Epithelial cell of esophagus (primary cell): ENCODE measurements at regions not wholly inside any gene's neighbourhood (a gene's known extent, or its start where the extent isn't known, plus 50 kb on each side); places are given as distances from the start of the nearest gene placed in this dataset.
"Not testable (repeated sequence)": the region's sequence is repeated elsewhere in the genome, so short reads cannot be mapped to it uniquely, and the experiment has no call there.

Experiments
- DNase-seq: peaks from one replicate; pipeline ENCODE4 v3.0.0; 2010; ENCODE audit warnings: low read depth
- H3K4me3 ChIP-seq: 2 replicates; pipeline ENCODE4 v1.5.1; 2011; ENCODE audit warnings: mild to moderate bottlenecking, low read length, control low read depth
- TF ChIP-seq, protein P1 (sequence below): IDR thresholded peaks from 2 replicates; pipeline ENCODE4 v1.5.1; 2011; ENCODE audit warnings: low read depth, mild to moderate bottlenecking, low read length, control low read depth, inconsistent platforms; ENCODE audit not compliant: insufficient read depth; ENCODE audit errors: missing control alignments

DNA sequence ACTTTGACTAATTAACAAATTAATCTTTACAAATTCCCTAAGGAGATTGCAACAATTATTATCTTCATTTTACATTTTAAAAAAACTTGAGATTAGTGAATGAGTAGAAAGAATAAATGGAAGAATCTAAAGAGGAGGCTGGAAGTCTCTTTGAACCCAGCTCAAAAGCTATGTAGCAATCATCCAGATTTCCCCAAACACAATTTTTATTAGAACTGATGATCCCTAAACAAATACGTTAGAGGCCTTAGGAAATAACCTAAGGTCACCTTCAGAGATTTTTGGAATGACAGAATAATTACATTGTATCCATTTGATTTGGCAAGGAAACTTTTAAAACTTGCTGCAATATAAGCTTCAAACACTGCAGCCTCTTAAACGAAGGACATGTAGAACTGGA lies 242.4 kb upstream of the LYPLAL1 start:
- TF ChIP-seq, protein P1, sequence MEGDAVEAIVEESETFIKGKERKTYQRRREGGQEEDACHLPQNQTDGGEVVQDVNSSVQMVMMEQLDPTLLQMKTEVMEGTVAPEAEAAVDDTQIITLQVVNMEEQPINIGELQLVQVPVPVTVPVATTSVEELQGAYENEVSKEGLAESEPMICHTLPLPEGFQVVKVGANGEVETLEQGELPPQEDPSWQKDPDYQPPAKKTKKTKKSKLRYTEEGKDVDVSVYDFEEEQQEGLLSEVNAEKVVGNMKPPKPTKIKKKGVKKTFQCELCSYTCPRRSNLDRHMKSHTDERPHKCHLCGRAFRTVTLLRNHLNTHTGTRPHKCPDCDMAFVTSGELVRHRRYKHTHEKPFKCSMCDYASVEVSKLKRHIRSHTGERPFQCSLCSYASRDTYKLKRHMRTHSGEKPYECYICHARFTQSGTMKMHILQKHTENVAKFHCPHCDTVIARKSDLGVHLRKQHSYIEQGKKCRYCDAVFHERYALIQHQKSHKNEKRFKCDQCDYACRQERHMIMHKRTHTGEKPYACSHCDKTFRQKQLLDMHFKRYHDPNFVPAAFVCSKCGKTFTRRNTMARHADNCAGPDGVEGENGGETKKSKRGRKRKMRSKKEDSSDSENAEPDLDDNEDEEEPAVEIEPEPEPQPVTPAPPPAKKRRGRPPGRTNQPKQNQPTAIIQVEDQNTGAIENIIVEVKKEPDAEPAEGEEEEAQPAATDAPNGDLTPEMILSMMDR, result no peak
- no peak overlapping the region for H3K4me3 ChIP-seq
- DNase-seq, result no peak

DNA sequence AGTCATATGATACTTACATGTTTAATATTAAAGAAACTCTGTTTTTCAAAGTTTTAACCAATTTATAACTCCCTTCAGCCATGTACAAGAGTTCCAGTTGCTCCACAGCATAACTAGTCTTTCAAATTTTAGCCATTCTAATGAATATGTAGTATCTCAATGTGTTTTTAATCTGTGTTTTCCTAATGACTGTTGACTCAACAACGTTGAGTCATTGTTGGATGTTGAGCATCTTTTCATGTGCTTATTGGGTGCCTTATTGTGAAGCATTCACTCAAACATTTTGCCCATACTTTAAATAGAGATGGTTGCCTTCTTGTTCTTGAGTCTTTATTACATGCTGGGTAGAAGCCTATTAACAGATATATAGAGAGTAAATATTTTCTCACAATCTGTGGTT lies 240.2 kb upstream of the LYPLAL1 start:
- TF ChIP-seq, protein P1, result no peak
- DNase-seq, result peak; percentile 21
- no peak overlapping the region for H3K4me3 ChIP-seq

DNA sequence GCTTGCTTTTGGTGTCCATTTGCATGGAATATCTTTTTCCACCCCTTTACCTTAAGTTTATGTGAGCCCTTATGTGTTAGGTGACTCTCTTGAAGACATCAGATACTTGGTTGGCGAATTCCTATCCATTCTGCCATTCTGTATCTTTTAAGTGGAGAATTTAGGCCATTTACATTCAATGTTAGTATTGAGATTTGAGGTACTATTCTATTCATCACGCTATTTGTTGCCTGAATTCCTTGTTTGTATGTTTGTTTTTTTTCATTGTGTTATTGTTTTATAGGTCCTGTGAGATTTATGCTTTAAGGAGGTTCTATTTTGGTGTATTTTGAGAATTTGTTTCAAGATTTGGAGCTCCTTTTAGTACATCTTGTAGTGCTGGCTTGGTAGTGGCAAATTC lies 238.3 kb upstream of the LYPLAL1 start:
- not testable (repeated sequence) for H3K4me3 ChIP-seq, DNase-seq

DNA sequence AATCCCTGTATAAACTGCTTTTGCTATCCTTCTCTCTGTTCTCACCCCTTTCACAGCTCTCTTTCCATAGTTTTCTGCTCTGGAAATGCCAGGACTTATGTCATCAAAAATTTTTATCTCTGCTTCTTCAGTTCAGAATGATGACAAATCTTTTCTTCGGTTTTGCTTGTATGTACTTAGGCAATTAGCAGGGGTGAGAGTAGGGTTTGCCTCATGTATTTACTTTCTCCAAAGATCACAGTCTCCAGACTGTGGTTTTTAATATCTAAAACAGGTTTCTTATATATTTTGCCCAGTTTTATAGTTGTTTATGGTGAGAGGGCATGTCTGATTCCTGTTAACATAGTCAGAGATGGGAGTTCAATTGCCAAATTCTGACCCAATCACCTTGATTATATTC lies 235.4 kb upstream of the LYPLAL1 start:
- no peak overlapping the region for H3K4me3 ChIP-seq
- no peak for DNase-seq
- TF ChIP-seq, protein P1, result no peak

DNA sequence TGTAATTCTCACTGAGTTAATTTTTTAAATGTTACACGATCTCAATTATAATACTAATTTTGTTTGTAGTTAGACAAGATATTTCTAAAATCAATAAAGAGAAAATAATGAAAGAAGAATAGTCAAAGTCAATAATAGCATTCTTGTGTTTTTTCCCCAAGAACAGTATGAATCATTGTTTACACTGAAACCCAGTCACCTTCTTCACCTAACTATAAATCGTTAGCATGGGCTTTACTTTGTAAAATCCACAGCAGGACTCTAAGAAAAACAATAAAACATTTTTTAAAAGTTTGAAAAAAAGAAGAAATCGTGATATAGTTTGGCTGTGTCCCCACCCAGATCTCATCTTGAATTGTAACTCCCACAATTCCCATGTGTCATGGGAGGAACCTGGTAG lies 234.6 kb upstream of the LYPLAL1 start:
- no peak for DNase-seq
- TF ChIP-seq, protein P1, result no peak

DNA sequence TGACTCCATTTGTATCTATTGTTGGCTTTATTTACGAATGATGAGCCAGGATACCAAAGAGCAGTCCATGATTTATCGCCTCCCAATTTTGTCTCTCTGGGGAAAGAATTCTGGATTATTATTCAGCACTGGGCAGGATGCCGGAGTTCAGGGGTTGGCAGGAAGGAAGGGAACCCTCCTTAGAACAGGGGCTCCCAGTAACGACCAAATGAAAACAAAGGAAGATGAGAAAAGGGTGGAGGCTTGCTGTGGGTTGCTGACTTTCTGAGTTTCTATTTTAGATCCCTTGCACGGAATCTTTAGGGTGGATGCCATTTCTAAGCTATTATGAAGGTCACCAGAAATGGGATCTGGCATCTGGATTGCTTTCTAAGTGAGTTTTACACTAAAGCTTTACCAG lies 231.2 kb upstream of the LYPLAL1 start:
- TF ChIP-seq, protein P1, result no peak
- no peak for DNase-seq

More for the DNA sequence above, 234.6 kb upstream of the LYPLAL1 start:
- H3K4me3 ChIP-seq, result no peak overlapping the region

DNA sequence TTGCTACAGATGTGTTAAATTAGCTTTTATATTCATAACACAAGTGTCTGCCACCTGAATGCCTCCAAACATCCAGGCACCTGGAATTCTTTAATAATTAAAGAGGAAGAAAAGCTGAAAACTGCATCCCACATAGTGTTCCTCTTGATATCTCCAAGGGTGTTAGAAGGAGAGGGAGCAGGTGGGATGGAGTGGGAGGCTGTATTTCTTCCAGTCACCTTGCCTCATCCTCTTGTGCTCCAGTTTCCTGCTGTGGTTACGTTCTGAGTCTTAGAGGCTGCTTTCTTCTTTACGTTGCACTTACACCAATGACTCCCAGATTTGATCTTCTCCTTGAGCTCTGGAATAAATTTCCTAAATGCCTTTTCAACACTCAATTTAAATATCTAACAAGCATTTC lies 230.3 kb upstream of the LYPLAL1 start:
- no peak for DNase-seq
- TF ChIP-seq, protein P1, result no peak

More for the DNA sequence above, 231.2 kb upstream of the LYPLAL1 start:
- no peak overlapping the region for H3K4me3 ChIP-seq

DNA sequence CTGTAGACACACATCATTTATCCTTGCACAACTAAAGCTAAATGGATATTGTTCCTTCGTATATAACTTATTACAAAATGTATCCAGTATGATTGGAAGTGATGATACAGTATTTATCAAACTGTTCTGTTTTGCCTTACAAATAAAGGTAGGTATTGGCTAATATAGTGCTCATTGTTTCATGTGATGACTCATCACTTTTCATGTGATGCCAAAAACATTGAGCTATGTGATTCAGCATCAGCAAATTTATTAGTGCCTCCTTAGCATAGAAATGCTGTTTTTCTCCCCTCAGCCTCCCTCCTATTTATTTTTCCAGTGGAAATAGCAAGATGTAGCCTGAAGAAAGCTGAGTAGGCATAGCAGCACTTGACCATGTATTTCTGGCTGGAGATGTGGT lies 228.6 kb upstream of the LYPLAL1 start:
- TF ChIP-seq, protein P1, result no peak
- peak; percentile 82 for DNase-seq
- no peak overlapping the region for H3K4me3 ChIP-seq

More for the DNA sequence above, 230.3 kb upstream of the LYPLAL1 start:
- no peak overlapping the region for H3K4me3 ChIP-seq
